ENCODE measurements at regions not wholly inside any gene's neighbourhood (a gene's known extent, or its start where the extent isn't known, plus 50 kb on each side); places are given as distances from the start of the nearest gene placed in this dataset.

DNA sequence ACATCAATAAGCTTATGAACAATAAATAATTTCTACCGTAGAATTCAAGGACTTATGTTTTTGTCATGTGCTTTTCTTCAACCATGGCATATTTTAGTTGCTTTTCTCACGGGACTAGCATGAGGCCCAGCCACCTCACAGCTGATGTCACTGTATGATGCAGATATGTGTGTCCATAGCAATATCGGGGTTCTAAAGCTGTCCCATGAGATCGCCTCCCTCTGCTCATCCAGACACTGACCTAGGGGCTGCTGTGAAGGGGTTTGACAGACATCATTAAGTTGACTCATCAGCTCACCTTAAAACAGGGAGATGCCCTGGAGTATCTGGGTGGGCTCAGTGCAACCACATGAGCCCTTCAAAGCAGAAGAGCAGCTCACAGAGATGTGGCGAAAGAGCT is 210.3 kb upstream of the AJAP1 start:
- H3K9me3 ChIP-seq (ENCODE audit: low read depth, low read length) = no peaks in the 10 kb centered on the region
- H3K36me3 ChIP-seq (ENCODE audit: insufficient read depth, low read length) = no peaks in the 10 kb centered on the region
- H3K9ac ChIP-seq (ENCODE audit: insufficient read length) = no peak overlapping the region
- TF ChIP-seq EZH2 (IDR thresholded peaks at IDR 0.05) (no peak), FOXP2 (optimal IDR thresholded peaks at IDR 0.05; ENCODE audit: control extremely low read depth, extremely low read length, insufficient read depth) (no peak), POLR2AphosphoS5 (IDR thresholded peaks at IDR 0.05; ENCODE audit: borderline replicate concordance, low read depth, low read length) (no peak)
- no peak overlapping the region for H3K4me3 ChIP-seq
- H3K27ac ChIP-seq = no peak overlapping the region
- no peak for DNase-seq (ENCODE audit: low read depth, low spot score)

DNA sequence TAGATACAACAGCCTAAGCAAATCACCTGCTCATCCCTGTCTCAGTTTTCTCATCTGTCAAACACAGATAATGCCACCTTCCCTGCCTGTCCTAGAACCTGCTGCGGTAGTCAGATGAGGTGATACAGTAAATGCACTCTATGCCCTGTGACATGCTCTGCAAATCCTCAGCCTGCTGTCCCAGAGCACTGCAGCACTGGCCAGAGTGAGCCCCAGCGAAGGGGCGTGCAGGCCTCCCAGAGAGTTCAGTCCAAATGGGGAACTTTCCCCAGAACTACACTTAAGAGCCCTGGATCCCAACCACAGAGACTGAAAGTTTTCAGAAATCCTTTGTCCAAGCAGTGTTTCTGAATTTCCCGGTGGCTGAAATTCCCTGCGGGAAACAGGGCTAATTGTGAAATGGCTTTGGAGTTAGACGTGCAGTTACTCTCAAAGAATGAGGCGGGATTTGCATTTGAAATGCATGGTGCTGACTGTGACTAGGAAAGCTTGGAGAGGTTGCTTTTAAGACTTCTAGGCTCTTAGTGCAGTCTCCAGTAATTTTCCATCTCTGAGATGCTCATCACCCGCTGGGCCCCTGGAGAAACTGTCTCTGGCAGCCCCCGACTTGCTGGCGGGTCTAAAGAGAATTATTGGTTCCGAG is 206.5 kb upstream of the AJAP1 start:
- no peak for DNase-seq (ENCODE audit: low read depth, low spot score)
- H3K9ac ChIP-seq (ENCODE audit: insufficient read length) = no peak overlapping the region
- no peak for TF ChIP-seq EZH2 (IDR thresholded peaks at IDR 0.05)
- no peak overlapping the region for H3K27ac ChIP-seq
- no peaks in the 10 kb centered on the region for H3K36me3 ChIP-seq (ENCODE audit: insufficient read depth, low read length)
- no peaks in the 10 kb centered on the region for H3K9me3 ChIP-seq (ENCODE audit: low read depth, low read length)
- no peak overlapping the region for H3K4me3 ChIP-seq

DNA sequence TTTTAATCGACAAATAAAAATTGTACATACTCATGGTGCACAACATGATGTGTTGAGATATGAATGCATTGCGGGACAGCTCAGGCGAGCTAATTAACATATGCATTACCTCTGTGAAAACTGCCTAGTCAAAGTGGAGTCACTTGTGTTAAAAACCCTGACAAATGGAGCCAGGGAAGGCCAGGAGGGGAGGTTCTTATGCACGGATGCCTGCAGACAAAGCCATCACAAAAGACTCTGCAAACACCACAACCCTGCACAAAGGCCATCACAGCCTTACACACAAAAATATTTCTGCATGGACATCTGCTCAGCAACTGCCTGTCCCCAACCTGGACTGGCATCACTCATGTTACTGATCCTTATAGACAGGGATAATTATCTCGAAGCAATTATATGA is 204.4 kb upstream of the AJAP1 start:
- Histone ChIP-seq H3K9ac (ENCODE audit: insufficient read length) (no peak overlapping the region), H3K9me3 (ENCODE audit: low read depth, low read length) (no peaks in the 10 kb centered on the region), H3K27ac (no peak overlapping the region), H3K36me3 (ENCODE audit: insufficient read depth, low read length) (no peaks in the 10 kb centered on the region), H3K4me3 (no peak overlapping the region)
- no peak for TF ChIP-seq EZH2 (IDR thresholded peaks at IDR 0.05)
- TF ChIP-seq POLR2AphosphoS5 (IDR thresholded peaks at IDR 0.05; ENCODE audit: borderline replicate concordance, low read depth, low read length) = no peak
- no peak for TF ChIP-seq FOXP2 (optimal IDR thresholded peaks at IDR 0.05; ENCODE audit: control extremely low read depth, extremely low read length, insufficient read depth)
- DNase-seq (ENCODE audit: low read depth, low spot score) = no peak

DNA sequence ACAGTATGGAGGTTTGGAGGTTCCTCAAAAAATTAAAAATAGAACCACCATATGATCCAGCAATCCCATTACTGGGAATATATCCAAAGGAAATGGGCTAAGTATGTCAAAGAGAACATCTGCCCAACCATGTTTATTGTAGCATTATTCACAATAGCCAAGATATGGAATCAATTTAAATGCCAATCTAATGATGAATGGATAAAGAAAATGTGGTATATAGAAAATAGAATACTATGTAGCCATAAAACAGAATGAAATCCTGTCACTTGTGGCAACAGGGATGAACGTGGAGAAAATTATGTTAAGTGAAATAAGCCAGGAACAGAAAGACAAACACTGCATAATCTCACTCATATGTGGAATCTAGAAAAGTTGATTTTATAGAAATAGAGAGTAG is 201.7 kb upstream of the AJAP1 start:
- Histone ChIP-seq H3K36me3 (ENCODE audit: insufficient read depth, low read length) (no peaks in the 10 kb centered on the region), H3K27ac (no peak overlapping the region), H3K9me3 (ENCODE audit: low read depth, low read length) (no peaks in the 10 kb centered on the region), H3K4me3 (no peak overlapping the region), H3K9ac (ENCODE audit: insufficient read length) (no peak overlapping the region)
- no peak for DNase-seq (ENCODE audit: low read depth, low spot score)
- TF ChIP-seq POLR2AphosphoS5 (IDR thresholded peaks at IDR 0.05; ENCODE audit: borderline replicate concordance, low read depth, low read length) = no peak
- no peak for TF ChIP-seq EZH2 (IDR thresholded peaks at IDR 0.05)
- no peak for TF ChIP-seq FOXP2 (optimal IDR thresholded peaks at IDR 0.05; ENCODE audit: control extremely low read depth, extremely low read length, insufficient read depth)

DNA sequence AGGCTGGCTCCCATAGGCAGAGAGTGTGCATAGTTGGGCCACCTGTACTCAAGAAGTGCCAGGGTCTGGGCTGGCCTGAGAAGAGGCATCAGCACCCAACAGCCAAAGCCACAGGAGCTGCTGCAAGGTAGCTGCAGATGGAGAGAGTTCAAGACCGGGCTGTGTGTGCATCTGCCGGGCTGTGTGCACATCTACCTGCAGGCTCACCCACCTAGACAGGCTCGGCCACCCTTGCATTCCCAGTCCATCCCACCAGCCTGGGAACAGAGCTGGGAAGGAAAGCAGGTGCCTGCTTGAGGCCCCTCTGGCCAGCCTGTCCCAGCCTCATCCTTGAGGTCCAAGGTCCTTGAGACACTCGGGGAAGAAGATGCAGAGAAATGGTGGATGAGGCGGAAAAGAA is 194.4 kb upstream of the AJAP1 start:
- no peaks in the 10 kb centered on the region for H3K9me3 ChIP-seq (ENCODE audit: low read depth, low read length)

DNA sequence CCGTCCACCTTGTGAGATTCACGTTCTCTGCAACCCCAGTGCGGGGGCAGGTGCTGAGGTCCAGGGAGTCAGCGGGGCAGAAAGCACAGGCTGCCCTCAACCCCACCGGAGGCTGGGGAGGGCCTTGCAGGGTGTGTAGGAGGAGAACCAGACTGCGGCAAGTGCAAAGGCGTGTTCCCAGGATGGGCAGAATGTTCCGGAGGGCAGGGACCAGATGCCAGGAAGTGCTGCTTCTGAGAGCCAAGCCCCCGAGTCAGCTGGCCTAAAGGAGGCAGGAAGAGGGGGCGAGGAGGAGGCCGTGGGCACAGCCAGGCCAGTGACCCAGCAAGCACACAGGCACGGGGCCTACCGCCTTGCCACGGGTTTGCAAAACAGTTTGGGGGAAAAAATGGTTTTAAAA is 193.8 kb upstream of the AJAP1 start:
- H3K9ac ChIP-seq (ENCODE audit: insufficient read length) = no peak overlapping the region
- H3K4me3 ChIP-seq = no peak overlapping the region
- H3K36me3 ChIP-seq (ENCODE audit: insufficient read depth, low read length) = no peaks in the 10 kb centered on the region
- TF ChIP-seq FOXP2 (optimal IDR thresholded peaks at IDR 0.05; ENCODE audit: control extremely low read depth, extremely low read length, insufficient read depth) = no peak
- TF ChIP-seq POLR2AphosphoS5 (IDR thresholded peaks at IDR 0.05; ENCODE audit: borderline replicate concordance, low read depth, low read length) = no peak
- TF ChIP-seq EZH2 (IDR thresholded peaks at IDR 0.05) = no peak
- no peak for DNase-seq (ENCODE audit: low read depth, low spot score)
- H3K9me3 ChIP-seq (ENCODE audit: low read depth, low read length) = no peaks in the 10 kb centered on the region
- no peak overlapping the region for H3K27ac ChIP-seq

More for the DNA sequence above, 194.4 kb upstream of the AJAP1 start:
- no peak for TF ChIP-seq FOXP2 (optimal IDR thresholded peaks at IDR 0.05; ENCODE audit: control extremely low read depth, extremely low read length, insufficient read depth)
- TF ChIP-seq POLR2AphosphoS5 (IDR thresholded peaks at IDR 0.05; ENCODE audit: borderline replicate concordance, low read depth, low read length) = no peak
- no peak for TF ChIP-seq EZH2 (IDR thresholded peaks at IDR 0.05)
- Histone ChIP-seq H3K36me3 (ENCODE audit: insufficient read depth, low read length) (no peaks in the 10 kb centered on the region), H3K9ac (ENCODE audit: insufficient read length) (no peak overlapping the region), H3K4me3 (no peak overlapping the region), H3K27ac (no peak overlapping the region)
- no peak for DNase-seq (ENCODE audit: low read depth, low spot score)

DNA sequence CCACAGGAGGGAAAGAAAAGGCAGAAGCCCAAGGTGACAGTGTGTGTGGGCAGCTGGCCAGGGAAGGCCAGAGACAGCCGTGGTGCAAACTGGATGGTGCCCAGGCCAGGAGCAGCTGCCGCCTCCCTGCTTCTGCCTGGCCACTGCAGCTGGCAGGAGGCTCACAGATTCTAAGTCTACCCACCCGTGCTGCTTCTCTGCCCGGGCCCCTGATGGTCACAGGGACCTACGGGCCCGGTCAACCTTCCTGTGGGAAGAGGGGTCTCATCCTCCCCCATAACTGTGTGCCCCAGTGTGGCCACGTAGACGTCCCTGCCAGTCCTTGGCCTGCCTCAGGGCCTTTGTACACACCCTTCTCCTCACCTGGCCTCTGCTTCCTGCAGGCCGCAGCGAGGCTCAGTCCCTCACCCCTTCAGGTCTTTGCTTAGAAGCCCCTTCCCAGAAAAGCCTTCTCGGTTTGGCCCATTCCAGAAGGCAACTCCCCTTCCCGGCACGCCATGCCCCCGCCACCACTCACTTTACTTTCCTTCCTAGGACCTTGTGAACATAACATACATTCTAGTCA is 192.6 kb upstream of the AJAP1 start:
- Histone ChIP-seq H3K36me3 (ENCODE audit: insufficient read depth, low read length) (no peaks in the 10 kb centered on the region), H3K9me3 (ENCODE audit: low read depth, low read length) (no peaks in the 10 kb centered on the region), H3K27ac (no peak overlapping the region), H3K4me3 (no peak overlapping the region), H3K9ac (ENCODE audit: insufficient read length) (no peak overlapping the region)
- TF ChIP-seq EZH2 (IDR thresholded peaks at IDR 0.05) (no peak), FOXP2 (optimal IDR thresholded peaks at IDR 0.05; ENCODE audit: control extremely low read depth, extremely low read length, insufficient read depth) (no peak), POLR2AphosphoS5 (IDR thresholded peaks at IDR 0.05; ENCODE audit: borderline replicate concordance, low read depth, low read length) (no peak)
- no peak for DNase-seq (ENCODE audit: low read depth, low spot score)

DNA sequence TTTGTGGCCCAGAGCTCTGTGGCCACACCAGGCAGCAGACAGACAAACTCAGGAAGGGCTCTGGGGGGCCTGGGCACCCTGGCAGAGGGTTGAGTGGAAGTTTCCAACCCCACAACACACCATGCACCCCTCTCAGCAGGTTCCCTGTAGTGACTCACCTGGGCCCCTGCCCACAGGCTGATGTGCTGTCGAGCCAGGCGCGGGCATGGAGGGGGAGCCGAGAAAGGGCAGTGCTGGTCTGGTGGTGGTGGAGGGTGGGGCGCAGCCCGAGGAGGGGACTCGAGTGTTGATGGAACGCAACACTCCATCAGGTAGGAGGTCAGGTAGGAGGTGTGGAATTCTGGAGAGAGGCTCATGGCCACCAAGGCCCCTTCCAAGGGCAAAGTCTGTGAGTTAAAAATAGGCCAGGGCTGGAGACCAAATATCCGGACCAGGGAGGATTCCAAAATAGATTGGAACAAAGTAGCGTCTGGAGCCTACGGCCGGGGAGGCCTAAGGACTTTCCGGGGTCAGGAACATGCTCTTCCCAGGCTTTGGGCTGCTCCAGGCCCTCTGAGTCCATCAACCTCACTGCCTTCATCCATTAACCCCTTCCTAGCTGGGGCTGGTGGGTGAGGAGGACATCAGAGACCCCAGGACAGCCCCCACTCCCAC is 191.5 kb upstream of the AJAP1 start:
- Histone ChIP-seq H3K27ac (no peak overlapping the region), H3K9ac (ENCODE audit: insufficient read length) (no peak overlapping the region), H3K9me3 (ENCODE audit: low read depth, low read length) (no peaks in the 10 kb centered on the region), H3K36me3 (ENCODE audit: insufficient read depth, low read length) (no peaks in the 10 kb centered on the region), H3K4me3 (no peak overlapping the region)
- no peak for DNase-seq (ENCODE audit: low read depth, low spot score)
- TF ChIP-seq POLR2AphosphoS5 (IDR thresholded peaks at IDR 0.05; ENCODE audit: borderline replicate concordance, low read depth, low read length) (no peak), FOXP2 (optimal IDR thresholded peaks at IDR 0.05; ENCODE audit: control extremely low read depth, extremely low read length, insufficient read depth) (no peak), EZH2 (IDR thresholded peaks at IDR 0.05) (no peak)
